ENCODE measurements at regions not wholly inside any gene's neighbourhood (a gene's known extent, or its start where the extent isn't known, plus 50 kb on each side); places are given as distances from the start of the nearest gene placed in this dataset.

- ATAC-seq (peak in 3 of 4 donors; percentile 26 to 45 (median 38)), FAIRE-seq (no peak), DNase-seq (no peak)
- Histone ChIP-seq H3K4me1 (peaks cover 0 to 4% (median 0%) of the 10 kb centered on the region in 3 donors), H3K9me3 (peaks cover 0 to 3% (median 2%) of the 10 kb centered on the region in 4 donors), H3K4me3 (no peak overlapping the region), H3K27me3 (no peaks in the 10 kb centered on the region), H3K27ac (peak overlapping the region in 1 of 4 donors; percentile 6), H3K36me3 (no peaks in the 10 kb centered on the region)
- 65 to 66% methylated on average over 2 of the region's 2 CpGs for WGBS, 2 donors
- TF ChIP-seq CTCF (IDR thresholded peaks at IDR 0.05), result no peak
- intact Hi-C loops (cut with DNase I), result no loop called here
Measured at GRCh38 chr5:71977311-71977710, 130.0 kb upstream of the MAP1B start.

- no peak for TF ChIP-seq CTCF (IDR thresholded peaks at IDR 0.05)
- DNase-seq, result no peak
- 64 to 95% methylated on average over 1 of the region's 1 CpG for WGBS, 2 donors
- peaks cover 0 to 4% (median 0%) of the 10 kb centered on the region in 3 donors for H3K4me1 ChIP-seq
- no peak for ATAC-seq
- H3K36me3 ChIP-seq, result no peaks in the 10 kb centered on the region
- no peak overlapping the region for H3K4me3 ChIP-seq
- H3K9me3 ChIP-seq, result peaks cover 0 to 3% (median 2%) of the 10 kb centered on the region in 4 donors
- intact Hi-C loops (cut with DNase I), result no loop called here
- no peaks in the 10 kb centered on the region for H3K27me3 ChIP-seq
- no peak overlapping the region for H3K27ac ChIP-seq
- no peak for FAIRE-seq
Measured at GRCh38 chr5:71978216-71978615, 129.1 kb upstream of the MAP1B start.

GRCh38 chr5:71982717-71983395, 124.4 kb upstream of the MAP1B start:
- DNase-seq, result no peak
- no peak overlapping the region for H3K27ac ChIP-seq
- ATAC-seq, result no peak
- H3K9me3 ChIP-seq, result peaks cover 0 to 3% (median 2%) of the 10 kb centered on the region in 4 donors
- 51 to 61% methylated on average over 2 of the region's 2 CpGs for WGBS, 2 donors
- FAIRE-seq, result no peak
- TF ChIP-seq CTCF (IDR thresholded peaks at IDR 0.05), result no peak
- H3K4me1 ChIP-seq, result no peaks in the 10 kb centered on the region
- H3K4me3 ChIP-seq, result no peak overlapping the region
- no peaks in the 10 kb centered on the region for H3K27me3 ChIP-seq
- intact Hi-C loops (cut with DNase I), result no loop called here
- no peaks in the 10 kb centered on the region for H3K36me3 ChIP-seq

GRCh38 chr5:71986101-71986500, 121.2 kb upstream of the MAP1B start:
- no peak for TF ChIP-seq CTCF (IDR thresholded peaks at IDR 0.05)
- ATAC-seq (no peak), FAIRE-seq (no peak), DNase-seq (no peak)
- Histone ChIP-seq H3K9me3 (peaks cover 0 to 3% (median 2%) of the 10 kb centered on the region in 4 donors), H3K36me3 (no peaks in the 10 kb centered on the region), H3K4me1 (no peaks in the 10 kb centered on the region), H3K27me3 (no peaks in the 10 kb centered on the region), H3K27ac (no peak overlapping the region), H3K4me3 (no peak overlapping the region)
- intact Hi-C loops (cut with DNase I), result no loop called here
- WGBS, 2 donors, result 65 to 66% methylated on average over 2 of the region's 2 CpGs

- Histone ChIP-seq H3K4me3 (no peak overlapping the region), H3K36me3 (no peaks in the 10 kb centered on the region), H3K27ac (no peak overlapping the region), H3K27me3 (no peaks in the 10 kb centered on the region), H3K9me3 (no peaks in the 10 kb centered on the region), H3K4me1 (peaks cover 0 to 5% (median 0%) of the 10 kb centered on the region in 3 donors)
- WGBS, 2 donors, result 63 to 88% methylated on average over 1 of the region's 1 CpG
- intact Hi-C loops (cut with DNase I), result no loop called here
- no peak for DNase-seq
- no peak for FAIRE-seq
- no peak for TF ChIP-seq CTCF (IDR thresholded peaks at IDR 0.05)
- no peak for ATAC-seq
Measured at GRCh38 chr5:71988808-71989207, 118.5 kb upstream of the MAP1B start.

Data from pancreas (tissue), 10 donors.